H1 (cell line): ENCODE measurements at regions not wholly inside any gene's neighbourhood (a gene's known extent, or its start where the extent isn't known, plus 50 kb on each side); places are given as distances from the start of the nearest gene placed in this dataset.

Experiments
- EGR1 ChIP-seq: IDR thresholded peaks from 2 replicates; pipeline ENCODE4 v1.6.1; 2011; ENCODE audit warnings: low read depth, low read length, borderline replicate concordance
- HDAC2 ChIP-seq, 2 experiments: fragments of 300-600 bp in 1 of 2; sonication (generic) in 1 of 2; IDR thresholded peaks; 2 replicates each; pipeline ENCODE4 v1.6.1; 2011 to 2012; ENCODE audit warnings: low read depth in 2 of 2, low read length in 2 of 2, mild to moderate bottlenecking in 2 of 2, moderate library complexity in 2 of 2, borderline replicate concordance in 1 of 2, inconsistent platforms in 1 of 2
- NRF1 ChIP-seq: IDR thresholded peaks from 2 replicates; pipeline ENCODE4 v1.6.1; 2011; ENCODE audit warnings: mild to moderate bottlenecking, low read depth, low read length, improper control_type of control experiment
- POU5F1 ChIP-seq: IDR thresholded peaks from 2 replicates; pipeline ENCODE4 v1.6.1; 2011; ENCODE audit warnings: low read depth, mild to moderate bottlenecking, low read length, moderate library complexity
- SP1 ChIP-seq: IDR thresholded peaks from 2 replicates; pipeline ENCODE4 v1.6.1; 2011; ENCODE audit warnings: low read depth, low read length

DNA sequence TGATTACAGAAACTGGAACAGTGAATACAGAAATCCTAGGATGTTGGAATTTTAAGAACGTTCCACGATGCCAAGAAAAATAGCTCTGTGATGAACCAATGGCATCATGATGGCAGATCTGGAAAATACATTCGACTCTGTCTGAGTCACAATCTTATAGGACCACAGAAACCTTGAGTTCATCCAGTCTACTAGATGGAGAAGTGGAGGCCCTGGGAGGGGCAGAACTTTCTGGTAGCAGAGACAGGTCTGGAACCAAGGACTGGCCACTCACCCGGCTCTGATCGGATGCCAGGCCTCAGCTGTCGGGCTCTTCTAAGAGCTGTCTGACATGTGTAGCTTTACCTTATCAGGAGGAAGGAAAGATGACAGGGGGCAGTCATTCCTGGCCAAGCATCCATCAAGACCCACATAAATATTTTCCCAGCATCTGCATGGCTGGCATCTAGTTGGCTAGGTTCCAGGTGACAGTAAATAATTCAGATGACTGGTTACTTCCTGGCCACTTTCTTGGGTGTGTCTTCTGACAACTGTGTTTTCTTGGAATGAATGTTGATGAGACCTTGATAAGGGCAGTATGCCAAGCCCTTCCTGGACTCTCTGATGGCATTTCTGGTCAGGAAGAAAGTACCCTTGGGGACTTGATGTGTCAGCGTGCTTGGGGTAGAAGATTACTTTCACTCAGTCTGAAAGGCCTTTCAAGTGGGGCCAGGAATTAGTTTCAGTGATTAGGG, 72.6 kb upstream of the TRABD2B start (continued):
- TF ChIP-seq NRF1 (no peak), POU5F1 (no peak), EGR1 (no peak), HDAC2 (IDR thresholded peaks at IDR 0.05; ENCODE audit: borderline replicate concordance in 1 of 2, low read depth in 2 of 2, low read length in 2 of 2) (no peak), SP1 (no peak)
